Forelimb muscle (tissue), 1 donor: ENCODE measurements at regions not wholly inside any gene's neighbourhood (a gene's known extent, or its start where the extent isn't known, plus 50 kb on each side); places are given as distances from the start of the nearest gene placed in this dataset.

Experiments
- DNase-seq: peaks from one replicate; pipeline ENCODE4 v3.0.0-alpha.2; 2013; ENCODE audit warnings: low read depth

DNA sequence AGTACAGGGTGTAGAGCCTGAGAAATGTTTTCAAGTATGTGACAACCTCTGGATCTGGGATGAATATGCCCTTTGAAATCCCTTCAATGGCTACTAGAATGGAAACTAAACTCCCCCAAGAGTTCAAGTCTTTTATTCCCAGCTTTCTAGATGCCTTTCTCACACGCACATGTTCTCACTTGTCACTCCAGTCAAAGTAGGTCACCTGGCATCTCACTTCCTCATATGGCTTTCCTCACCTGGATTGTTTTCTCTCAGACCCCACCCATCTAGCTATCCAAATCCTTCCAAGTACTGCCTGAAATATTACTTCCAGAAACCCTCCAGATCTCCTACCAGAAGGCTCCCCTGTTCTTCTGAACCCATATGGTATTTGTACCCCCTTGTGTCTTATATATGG, 615.4 kb upstream of the KLF4 start:
- no peak for DNase-seq

DNA sequence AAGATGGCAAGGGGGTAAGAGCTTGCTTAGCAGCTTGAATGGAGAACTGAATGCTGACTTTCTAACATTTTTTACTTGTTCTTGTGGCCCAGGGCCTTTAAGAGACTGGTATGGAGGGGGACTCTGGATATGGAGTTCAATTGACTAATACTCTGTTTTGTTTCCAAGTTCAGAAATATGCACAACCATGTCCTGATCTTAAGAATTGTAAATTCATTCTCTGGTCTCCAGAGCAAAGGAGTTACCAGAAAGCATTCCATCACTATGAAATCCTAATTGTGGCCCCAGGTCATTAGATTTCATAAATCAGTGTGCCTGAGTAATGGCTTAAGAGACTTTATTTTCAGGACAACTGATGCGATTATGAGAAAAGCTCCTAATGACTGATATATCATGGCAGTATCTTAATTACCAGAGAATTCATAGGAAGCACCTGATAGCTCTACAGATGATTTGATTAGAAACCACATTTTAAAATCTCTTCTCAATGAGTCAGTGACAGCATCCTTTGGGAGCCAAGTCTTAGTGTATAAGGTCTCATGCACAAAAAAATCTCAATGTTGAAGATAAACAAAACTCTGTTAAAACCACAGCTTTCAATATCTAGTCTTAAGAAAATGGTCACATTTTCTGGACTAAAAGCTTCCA, 613.6 kb upstream of the KLF4 start:
- no peak for DNase-seq

DNA sequence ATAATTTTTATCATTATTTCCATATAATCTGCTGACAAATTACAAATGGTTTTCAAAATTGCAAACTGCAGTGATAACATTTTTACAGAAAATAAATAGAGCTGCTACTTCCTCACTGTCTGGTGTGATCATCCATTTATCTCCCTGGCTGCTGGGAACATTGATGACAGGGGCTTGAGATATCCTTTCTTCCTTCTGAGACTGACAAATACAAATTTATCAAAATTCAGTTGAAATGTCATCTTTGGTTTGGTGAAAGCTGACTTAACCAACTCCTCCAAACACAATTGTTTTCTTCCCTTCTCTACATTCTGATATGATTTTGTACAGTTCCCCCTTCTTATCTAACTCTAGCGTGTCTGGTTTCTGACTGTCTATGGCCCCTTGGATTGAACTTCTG, 611.8 kb upstream of the KLF4 start:
- DNase-seq, result no peak

DNA sequence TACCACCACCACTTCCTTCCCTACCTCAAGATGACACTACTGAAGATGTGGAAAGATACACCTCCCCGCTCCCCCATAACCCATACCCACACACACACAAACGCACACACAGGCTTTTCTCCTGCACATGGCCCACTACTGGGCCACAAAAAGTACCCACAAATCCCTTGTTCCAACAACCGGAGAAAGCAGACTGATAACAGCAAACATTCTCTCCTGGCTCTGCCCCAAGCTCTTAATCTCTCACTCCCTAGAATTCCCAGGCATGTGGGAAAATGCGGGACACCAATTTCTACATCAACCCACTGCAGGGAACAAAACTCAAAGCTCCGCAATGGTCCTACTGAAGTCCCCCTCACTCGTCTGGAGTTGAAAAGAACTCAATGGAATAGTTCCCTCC, 611.0 kb upstream of the KLF4 start:
- no peak for DNase-seq

DNA sequence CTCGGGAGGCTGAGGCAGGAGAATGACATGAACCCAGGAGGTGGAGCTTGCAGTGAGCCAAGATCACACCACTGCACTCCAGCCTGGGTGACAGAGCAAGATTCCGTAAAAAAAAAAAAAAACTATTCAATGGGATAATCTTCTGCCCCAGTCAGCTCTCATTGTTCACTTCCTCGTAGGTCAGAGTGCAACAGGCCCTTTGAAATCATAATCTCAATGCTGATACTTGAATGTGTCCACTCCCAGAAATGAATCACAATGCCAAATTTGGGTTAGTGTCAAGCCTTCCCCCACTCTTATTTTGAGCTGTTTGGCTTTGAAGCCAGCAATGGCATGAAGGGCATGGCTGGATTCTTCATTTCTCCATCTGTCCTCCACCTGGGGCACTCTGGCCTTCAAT, 610.3 kb upstream of the KLF4 start:
- no peak for DNase-seq

DNA sequence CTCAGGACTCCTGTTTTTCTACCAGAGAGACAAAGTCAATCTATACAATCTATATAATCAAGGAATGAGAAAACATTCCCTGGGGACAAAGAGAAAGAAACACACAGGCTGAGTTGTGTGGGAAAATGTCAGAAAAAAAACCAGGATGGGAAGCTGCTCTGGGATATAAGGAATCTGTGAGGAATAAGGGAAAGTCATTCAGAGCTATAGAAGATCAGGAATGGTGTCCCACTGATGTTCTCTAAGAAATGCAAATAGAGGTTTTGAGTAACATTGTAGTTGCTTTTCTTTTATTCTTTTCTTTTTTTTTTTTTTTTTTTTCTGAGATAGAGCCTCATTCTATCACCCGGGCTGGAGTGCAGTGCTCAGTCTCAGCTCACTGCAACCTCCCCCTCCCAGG, 605.9 kb upstream of the KLF4 start:
- DNase-seq, result no peak

DNA sequence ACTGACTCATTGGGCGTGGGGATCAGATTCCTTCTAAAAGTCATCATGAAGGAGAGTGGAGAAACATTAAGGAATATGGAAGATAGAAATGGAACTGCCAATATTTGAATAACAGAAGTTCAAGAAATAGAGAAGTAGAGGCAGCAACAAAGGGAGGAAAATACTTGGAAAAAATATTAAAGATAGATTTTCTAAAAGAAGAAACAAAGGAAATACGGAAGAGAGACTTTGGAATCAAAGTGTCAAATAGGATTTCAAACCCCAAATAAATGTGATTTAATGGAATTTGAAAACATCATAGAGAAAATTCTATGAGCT, 605.1 kb upstream of the KLF4 start:
- DNase-seq, result no peak

DNA sequence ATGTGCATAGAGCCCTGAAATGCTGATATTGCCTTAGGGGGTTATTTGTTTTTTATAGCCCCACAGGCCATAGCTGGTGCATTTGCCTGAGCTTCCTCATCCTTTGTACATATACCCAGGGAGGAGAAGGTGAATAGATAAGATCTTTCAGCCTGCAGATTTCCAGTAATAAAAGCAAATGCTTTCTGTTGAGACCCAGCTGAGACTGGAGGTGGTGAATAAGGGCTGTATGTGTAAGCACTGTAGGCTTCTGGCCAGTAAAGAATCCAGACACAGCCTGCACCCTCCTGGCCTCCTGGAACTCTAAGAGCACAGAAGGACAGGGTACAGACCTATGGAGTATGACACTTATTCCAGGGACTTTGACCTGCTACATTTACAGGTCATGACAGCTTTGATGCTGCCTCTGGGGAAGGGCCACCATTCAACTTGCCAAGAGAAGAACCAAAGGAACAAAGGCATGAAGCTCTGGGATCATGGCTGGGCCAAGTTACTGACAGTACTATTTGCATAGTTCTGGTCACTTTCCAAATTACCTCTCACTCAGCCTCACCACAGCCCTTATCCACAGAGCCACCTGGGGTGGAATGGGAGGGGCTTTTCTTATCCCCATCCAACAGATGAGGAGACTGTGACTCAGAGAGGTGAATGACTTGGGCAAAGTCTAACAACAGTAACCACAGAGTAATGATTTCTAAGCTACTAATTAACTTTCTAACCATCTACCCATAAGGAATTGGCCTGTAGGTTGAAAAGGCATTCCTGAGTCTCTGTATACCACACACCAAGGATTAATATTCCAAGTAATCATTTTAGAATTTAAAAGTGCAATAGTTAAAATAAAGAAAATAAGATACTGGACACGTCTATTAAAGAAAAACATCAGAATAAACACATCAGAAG, 604.5 kb upstream of the KLF4 start:
- no peak for DNase-seq

DNA sequence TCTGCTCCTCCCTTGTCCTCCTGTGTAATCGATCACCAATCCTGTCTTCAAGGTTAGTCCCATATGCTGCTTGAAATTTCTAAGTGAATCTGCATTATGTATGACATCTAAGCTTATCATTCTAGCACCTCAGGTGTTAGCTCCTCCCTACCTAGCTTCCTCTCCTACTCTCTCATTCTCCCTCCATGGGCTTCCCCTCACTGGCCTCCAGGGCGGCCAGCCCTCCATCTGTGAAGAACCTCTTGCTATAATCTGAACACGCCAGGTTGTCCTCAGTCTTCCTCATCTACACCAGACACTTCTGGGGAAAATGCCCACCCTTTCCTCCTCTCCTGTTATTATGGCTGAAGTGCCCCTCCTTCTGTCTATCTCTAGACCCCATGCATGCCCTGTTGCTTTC, 599.3 kb upstream of the KLF4 start:
- DNase-seq, result no peak

DNA sequence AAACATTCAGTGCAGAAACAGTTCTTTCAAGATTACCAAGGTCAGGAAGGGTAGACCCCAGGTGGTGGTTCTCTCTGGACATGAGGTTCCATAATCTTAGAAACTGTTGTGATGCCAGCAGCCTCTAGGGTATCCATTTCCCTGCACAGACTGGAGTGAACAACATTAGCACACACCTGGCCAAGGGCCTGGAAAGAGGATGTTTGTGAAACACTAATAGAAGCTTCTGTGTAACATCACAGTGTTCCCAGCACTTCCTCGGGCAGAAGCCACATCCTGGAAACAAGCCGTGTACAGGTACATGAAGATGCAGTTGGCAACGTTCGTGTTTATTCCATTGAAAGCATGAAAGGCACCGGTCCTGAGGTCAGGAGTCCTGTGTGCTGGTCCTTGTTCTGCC, 598.2 kb upstream of the KLF4 start:
- DNase-seq, result no peak

DNA sequence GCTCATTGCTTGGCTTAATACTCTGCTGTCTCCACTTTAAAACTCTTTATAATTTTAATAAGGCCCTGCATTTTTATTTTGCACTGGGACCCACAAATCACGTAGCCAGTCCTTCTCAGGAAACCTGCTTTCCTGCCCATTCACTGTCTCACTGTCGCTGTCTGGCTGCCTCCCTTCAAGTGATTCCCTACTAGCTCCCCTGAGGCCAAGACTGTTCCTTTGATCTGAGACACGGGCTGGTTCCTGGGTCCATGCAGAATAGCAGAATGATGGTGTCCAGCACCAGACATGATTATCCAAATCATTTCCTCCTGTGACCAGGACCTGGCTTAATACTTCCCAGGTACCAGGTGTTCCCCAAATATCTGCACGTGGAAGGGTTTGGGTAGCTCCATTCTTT, 597.1 kb upstream of the KLF4 start:
- no peak for DNase-seq

DNA sequence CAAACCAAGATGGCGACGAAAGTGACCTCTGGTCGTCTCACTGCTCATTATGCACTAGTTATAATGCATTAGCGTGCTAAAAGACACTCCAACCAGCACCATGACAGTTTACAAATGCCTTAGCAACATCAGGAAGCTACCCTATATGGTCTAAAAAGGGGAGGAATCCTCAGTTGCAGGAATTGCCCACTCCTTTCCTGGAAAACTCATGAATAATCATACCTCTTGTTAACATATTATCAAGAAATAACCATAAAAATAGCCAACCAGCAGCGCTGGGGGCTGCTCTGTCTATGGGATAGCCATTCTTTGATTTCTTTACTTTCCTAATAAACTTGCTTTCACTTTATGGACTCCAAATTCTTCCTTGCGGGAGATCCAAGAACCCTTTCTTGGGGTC, 595.7 kb upstream of the KLF4 start:
- no peak for DNase-seq

DNA sequence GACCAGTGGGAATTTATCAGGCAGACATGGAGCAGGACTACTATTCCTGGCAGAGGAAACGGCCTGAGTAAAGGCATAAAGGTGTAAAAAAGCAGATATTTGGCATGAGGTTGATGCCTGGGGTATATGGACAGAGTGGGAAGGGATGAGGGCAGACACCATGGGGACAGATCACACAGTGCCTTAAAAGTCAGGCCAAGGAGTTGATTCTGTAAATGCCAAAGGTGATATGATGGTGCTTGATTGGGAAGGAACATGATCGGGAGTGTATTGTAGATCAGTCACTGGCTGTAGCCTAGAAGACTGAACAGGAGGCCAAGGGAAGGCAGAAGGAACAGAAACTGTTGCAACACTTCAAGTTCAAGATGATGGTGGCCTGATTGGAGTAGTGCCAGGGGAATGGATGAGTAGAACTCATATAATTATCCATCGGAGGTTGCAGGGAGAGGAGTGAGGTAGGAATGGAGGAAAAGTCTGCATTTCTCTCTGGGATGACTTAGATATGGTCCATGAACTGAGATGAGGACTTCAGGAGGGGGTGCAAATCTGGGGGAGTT, 594.3 kb upstream of the KLF4 start:
- DNase-seq, result no peak

DNA sequence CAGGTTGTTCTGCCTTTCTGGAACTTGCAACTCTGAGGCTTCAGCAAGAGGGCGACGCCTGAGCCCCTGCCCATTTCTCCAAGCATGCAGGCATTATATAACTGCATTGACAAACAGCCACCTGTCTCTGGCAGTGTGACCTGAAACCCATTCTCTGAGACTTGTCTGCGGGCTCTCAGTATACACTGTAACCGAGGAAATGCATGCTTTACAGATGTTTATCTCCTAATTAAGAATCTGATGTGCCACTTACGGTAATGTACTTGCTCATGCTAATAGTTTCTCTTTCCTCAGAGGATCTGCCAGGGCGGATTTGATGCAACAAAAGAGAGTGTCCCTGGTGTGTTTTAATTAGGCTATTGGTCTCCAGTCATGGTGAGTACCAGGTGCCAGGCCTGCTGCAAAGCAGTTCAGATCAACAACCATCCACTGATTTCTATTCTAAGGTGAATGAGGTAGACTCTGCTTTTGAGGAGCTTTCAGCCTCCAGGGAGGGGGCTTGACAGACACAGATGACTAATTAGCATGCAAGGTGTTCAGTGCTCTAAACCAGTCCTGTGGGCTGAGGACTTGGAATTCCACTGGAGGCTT, 593.7 kb upstream of the KLF4 start:
- DNase-seq, result no peak

DNA sequence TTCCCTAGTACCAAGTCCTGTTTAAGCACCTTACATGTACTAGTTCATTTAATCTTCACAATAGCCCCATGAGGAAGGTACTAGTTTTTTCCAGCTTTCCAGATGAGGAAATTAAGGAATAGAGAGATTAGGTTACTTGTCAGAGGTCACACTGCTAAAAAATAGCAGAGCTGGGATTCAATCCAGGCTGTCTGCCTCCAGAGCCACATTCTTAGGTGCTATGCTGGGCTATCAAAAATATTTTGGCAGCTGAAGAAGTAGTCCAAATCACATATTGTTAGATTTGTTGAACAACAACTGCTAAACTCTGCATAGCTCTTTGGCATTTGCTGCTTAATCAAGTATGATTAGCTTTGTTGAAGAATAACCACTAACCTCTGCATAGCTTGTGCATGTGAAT, 591.5 kb upstream of the KLF4 start:
- no peak for DNase-seq

DNA sequence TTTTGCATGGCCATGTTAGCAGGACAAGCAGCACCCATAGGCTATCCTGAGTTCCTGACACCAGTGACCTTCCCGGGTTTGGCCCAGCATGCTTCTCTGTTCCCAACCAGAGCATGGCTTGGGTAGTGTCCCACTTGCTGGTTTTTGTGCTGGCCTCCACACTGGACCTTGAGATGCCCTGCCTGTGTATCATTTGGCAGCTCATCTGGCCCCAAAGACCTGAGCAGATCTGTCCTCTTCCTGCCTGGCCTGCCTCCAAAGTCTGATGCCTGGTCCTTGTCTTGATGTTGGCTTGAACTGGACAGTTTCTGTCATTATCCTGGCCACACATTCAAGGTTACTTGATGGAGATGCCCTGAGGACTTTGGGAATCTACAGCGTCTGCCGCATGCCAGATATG, 590.7 kb upstream of the KLF4 start:
- no peak for DNase-seq

DNA sequence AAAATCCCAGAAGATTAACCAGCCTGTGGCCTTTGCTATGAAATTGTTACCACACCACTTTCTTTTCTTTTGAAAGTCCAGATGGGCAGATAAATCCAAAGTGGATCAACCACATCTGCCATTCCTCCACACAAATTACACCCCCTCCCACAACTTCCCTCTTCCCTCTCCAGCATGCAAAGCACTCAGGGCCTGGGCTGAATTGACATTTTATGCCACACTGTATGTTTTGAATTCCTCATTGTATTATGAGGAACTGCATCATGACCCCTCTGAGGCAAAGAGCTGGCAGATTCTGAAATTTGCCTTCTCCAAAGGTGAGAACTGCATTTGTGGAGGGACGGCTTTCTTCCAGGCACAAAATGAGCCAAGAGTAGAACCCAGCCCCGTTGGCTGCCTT, 589.2 kb upstream of the KLF4 start:
- DNase-seq, result no peak

DNA sequence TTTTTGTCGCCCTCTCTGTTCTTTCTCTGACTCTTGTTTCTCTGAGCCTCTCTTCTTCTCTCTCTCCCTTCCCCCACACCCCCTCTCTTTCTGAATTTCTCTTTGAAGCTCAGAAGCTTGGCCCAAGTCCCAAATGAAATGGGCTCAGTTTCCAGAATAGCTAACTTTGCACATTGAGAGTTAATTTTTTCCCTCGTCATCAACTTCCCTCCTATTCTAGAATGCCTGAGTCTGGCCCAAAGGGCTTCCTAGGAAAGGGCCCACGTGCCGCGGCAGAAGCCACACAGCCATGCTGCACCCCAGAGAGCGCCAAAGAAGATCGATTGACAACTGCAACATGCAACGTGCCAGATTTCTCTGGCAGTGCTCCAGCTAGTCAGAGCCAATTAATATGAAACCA, 588.8 kb upstream of the KLF4 start:
- no peak for DNase-seq

DNA sequence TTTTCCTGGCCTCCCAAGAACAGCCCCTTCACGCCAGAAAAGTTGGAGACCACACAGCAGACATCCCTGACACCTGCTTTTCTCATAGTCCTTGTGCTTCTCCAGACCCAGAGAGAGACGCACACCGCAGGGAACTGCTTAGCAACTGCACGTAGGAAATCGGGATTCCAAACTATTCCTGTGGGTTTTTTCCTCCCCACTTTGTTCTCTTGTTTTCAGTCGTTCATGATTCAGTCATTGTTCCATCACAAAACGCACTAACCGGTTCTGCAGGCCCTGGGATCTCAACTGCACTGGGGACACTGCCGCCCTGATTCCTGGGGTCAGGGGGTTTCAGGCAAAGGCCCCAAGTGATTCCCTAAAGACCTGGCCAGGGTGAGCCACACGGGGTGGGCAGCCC, 588.0 kb upstream of the KLF4 start:
- no peak for DNase-seq

DNA sequence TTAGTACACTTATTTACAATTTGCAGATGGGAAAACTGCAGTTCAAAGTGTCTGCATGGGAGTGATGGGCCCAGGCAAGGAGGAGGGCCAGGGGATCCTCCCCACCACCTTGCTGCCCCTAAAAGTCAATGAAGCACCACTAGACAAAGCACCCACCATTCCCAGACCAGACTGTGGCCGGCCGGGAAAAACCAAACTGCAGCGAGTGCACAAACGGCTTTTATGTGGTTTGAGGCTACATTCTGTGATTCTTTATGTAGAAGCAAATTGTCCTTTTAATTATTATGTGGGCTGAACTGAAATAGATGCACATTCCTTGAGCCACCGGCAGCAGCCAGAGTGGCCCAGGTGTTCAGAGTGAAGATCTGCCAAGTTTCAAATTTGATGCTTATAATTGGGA, 585.3 kb upstream of the KLF4 start:
- no peak for DNase-seq

DNA sequence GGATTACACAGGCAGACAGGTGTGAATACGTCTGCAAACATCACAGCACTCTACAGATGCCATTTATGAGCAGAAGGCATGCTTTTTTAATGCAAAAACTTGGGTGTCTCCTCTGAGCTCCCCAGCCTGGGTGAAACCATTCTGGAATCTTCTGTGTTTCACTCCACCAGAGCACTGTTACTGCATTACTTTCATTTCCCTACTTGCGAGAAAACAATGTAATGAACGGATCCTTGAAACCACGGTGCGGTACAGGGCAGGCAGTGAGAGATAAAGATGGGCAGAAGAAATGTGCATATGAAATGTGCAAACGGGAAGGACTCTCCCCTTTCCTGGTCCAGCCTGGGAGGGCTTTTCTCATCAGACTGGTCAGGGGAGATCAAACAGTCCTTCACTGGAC, 584.3 kb upstream of the KLF4 start:
- no peak for DNase-seq

DNA sequence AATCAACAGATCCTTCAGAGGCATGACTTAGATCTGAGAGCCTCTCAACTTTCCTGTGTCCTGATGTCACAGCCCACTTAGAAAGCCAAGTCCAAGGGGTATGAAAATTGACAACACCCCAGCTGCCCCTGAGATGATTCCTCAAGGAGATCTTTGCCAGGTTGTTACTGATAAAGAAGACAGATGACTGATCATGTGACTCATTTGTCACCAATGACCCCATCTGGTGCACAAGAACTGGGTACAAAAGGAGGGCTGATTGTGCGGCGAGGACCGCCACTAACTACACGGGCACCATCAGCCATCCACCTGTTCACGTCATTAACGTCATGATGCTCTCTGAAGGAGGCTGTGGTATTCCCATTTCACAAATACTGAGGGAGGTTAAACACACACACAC, 583.2 kb upstream of the KLF4 start:
- DNase-seq, result no peak

DNA sequence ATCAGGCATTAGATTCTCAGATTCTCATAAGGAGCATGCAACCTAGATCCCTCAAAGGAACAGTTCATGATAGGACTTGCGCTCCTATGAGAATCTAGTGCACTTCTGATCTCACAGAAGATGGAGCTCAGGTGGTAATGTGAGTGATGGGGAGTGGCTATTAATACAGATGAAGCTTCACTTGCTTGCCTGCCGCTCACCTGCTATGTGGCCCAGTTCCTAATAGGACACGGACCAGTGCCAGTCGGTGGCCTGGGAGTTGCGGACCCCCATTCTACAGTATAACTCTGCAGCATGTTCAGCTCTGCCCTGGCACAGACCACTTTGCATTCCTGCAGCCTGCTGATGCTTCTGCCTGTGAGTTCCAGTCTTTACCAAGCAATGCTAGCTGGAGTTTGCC, 581.3 kb upstream of the KLF4 start:
- DNase-seq, result no peak
